Rectal smooth muscle tissue (tissue), 1 donor: ENCODE measurements at regions not wholly inside any gene's neighbourhood (a gene's known extent, or its start where the extent isn't known, plus 50 kb on each side); places are given as distances from the start of the nearest gene placed in this dataset.

ENCODE experiments used
- H3K27ac ChIP-seq: one replicate; pipeline ENCODE4 v1.7.0; 2013; ENCODE audit warnings: low read depth, low read length, inconsistent platforms
- H3K27me3 ChIP-seq: one replicate; pipeline ENCODE4 v1.7.0; 2013; ENCODE audit warnings: low read length; ENCODE audit not compliant: control insufficient read depth, insufficient read depth
- H3K36me3 ChIP-seq: one replicate; pipeline ENCODE4 v1.7.0; 2013; ENCODE audit warnings: low read length; ENCODE audit not compliant: control insufficient read depth, insufficient read depth
- H3K4me1 ChIP-seq: one replicate; pipeline ENCODE4 v1.7.0; 2013; ENCODE audit warnings: low read length; ENCODE audit not compliant: control insufficient read depth, insufficient read depth
- H3K4me3 ChIP-seq: one replicate; pipeline ENCODE4 v1.7.0; 2013; ENCODE audit warnings: low read length
- H3K9ac ChIP-seq: one replicate; pipeline ENCODE4 v1.7.0; 2013; ENCODE audit warnings: low read length

- no peak overlapping the region for H3K27ac ChIP-seq
- H3K4me3 ChIP-seq, result no peak overlapping the region
- no peaks in the 10 kb centered on the region for H3K27me3 ChIP-seq
- H3K36me3 ChIP-seq, result no peaks in the 10 kb centered on the region
- H3K4me1 ChIP-seq, result no peaks in the 10 kb centered on the region
- no peak overlapping the region for H3K9ac ChIP-seq
Observed at GRCh38 chr2:16264491-16264890, 324.1 kb downstream of the MYCN start.

GRCh38 chr2:16263241-16263890 lies 323.0 kb downstream of the MYCN start:
- H3K4me1 ChIP-seq, result no peaks in the 10 kb centered on the region
- no peaks in the 10 kb centered on the region for H3K27me3 ChIP-seq
- H3K4me3 ChIP-seq, result no peak overlapping the region
- H3K27ac ChIP-seq, result no peak overlapping the region
- no peak overlapping the region for H3K9ac ChIP-seq
- H3K36me3 ChIP-seq, result no peaks in the 10 kb centered on the region

- no peak overlapping the region for H3K9ac ChIP-seq
- H3K27me3 ChIP-seq, result no peaks in the 10 kb centered on the region
- no peaks in the 10 kb centered on the region for H3K4me1 ChIP-seq
- no peak overlapping the region for H3K27ac ChIP-seq
- H3K4me3 ChIP-seq, result no peak overlapping the region
- no peaks in the 10 kb centered on the region for H3K36me3 ChIP-seq
Observed at GRCh38 chr2:16262526-16263178, 322.3 kb downstream of the MYCN start.

- H3K27ac ChIP-seq, result no peak overlapping the region
- no peaks in the 10 kb centered on the region for H3K27me3 ChIP-seq
- H3K4me3 ChIP-seq, result no peak overlapping the region
- H3K4me1 ChIP-seq, result no peaks in the 10 kb centered on the region
- H3K9ac ChIP-seq, result no peak overlapping the region
- no peaks in the 10 kb centered on the region for H3K36me3 ChIP-seq
Observed at GRCh38 chr2:16261791-16262190, 321.4 kb downstream of the MYCN start.

GRCh38 chr2:16261071-16261470 lies 320.7 kb downstream of the MYCN start:
- H3K4me1 ChIP-seq, result no peaks in the 10 kb centered on the region
- no peaks in the 10 kb centered on the region for H3K27me3 ChIP-seq
- H3K9ac ChIP-seq, result no peak overlapping the region
- no peak overlapping the region for H3K27ac ChIP-seq
- no peaks in the 10 kb centered on the region for H3K36me3 ChIP-seq
- no peak overlapping the region for H3K4me3 ChIP-seq

GRCh38 chr2:16260041-16260830 lies 319.9 kb downstream of the MYCN start:
- Histone ChIP-seq H3K27ac (no peak overlapping the region), H3K4me1 (no peaks in the 10 kb centered on the region), H3K27me3 (no peaks in the 10 kb centered on the region), H3K36me3 (no peaks in the 10 kb centered on the region), H3K4me3 (no peak overlapping the region), H3K9ac (no peak overlapping the region)

GRCh38 chr2:16259010-16259409 lies 318.7 kb downstream of the MYCN start:
- H3K4me3 ChIP-seq, result no peak overlapping the region
- H3K9ac ChIP-seq, result no peak overlapping the region
- no peaks in the 10 kb centered on the region for H3K4me1 ChIP-seq
- no peaks in the 10 kb centered on the region for H3K36me3 ChIP-seq
- no peak overlapping the region for H3K27ac ChIP-seq
- H3K27me3 ChIP-seq, result no peaks in the 10 kb centered on the region

- Histone ChIP-seq H3K4me3 (no peak overlapping the region), H3K9ac (no peak overlapping the region), H3K4me1 (no peaks in the 10 kb centered on the region), H3K27me3 (no peaks in the 10 kb centered on the region), H3K36me3 (no peaks in the 10 kb centered on the region), H3K27ac (no peak overlapping the region)
Observed at GRCh38 chr2:16258350-16258749, 318.0 kb downstream of the MYCN start.

GRCh38 chr2:16257322-16258028 lies 317.1 kb downstream of the MYCN start:
- Histone ChIP-seq H3K4me3 (no peak overlapping the region), H3K36me3 (no peaks in the 10 kb centered on the region), H3K27ac (no peak overlapping the region), H3K9ac (no peak overlapping the region), H3K4me1 (no peaks in the 10 kb centered on the region), H3K27me3 (no peaks in the 10 kb centered on the region)

GRCh38 chr2:16256601-16257321 lies 316.4 kb downstream of the MYCN start:
- H3K9ac ChIP-seq, result no peak overlapping the region
- H3K4me3 ChIP-seq, result no peak overlapping the region
- H3K4me1 ChIP-seq, result no peaks in the 10 kb centered on the region
- H3K36me3 ChIP-seq, result no peaks in the 10 kb centered on the region
- H3K27ac ChIP-seq, result no peak overlapping the region
- no peaks in the 10 kb centered on the region for H3K27me3 ChIP-seq

- no peaks in the 10 kb centered on the region for H3K27me3 ChIP-seq
- no peak overlapping the region for H3K9ac ChIP-seq
- H3K36me3 ChIP-seq, result no peaks in the 10 kb centered on the region
- no peak overlapping the region for H3K27ac ChIP-seq
- H3K4me1 ChIP-seq, result no peaks in the 10 kb centered on the region
- no peak overlapping the region for H3K4me3 ChIP-seq
Observed at GRCh38 chr2:16255120-16255519, 314.8 kb downstream of the MYCN start.
